ENCODE measurements at regions not wholly inside any gene's neighbourhood (a gene's known extent, or its start where the extent isn't known, plus 50 kb on each side); places are given as distances from the start of the nearest gene placed in this dataset.

DNA sequence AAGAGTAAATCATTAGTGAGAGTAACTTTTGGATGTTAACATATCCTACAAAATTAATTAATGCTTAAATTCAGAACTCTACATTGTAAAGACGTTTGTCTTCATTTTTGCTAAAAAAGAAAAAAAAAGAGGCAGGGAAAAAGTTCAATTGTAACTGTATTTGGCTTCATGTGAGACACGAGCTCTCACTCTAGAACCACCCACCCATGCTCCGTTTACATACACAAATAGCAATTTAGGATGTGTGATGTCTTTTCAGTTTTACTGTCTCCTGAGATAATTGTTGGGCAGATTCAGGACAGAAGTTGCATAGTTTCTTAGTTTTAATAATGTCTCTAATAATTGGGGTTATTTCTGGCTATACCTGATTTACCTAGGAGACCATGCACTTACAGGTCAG lies 248.6 kb downstream of the AASDHPPT start:
- ATAC-seq (no peak), DNase-seq (ENCODE audit: low read depth, low spot score) (no peak)
- H3K9me2 ChIP-seq (ENCODE audit: insufficient read depth), result no peaks in the 10 kb centered on the region
- RAD21 ChIA-PET (ENCODE audit: low non-redundant PET in 1 of 2, low total read pairs in 2 of 2, uncharacterized antibody in 2 of 2, unreplicated experiment in 2 of 2), result no interaction called here
- no peaks in the 10 kb centered on the region for H4K20me1 ChIP-seq (ENCODE audit: insufficient read depth)
- H3K9ac ChIP-seq (ENCODE audit: low read length), result no peak overlapping the region
- TF ChIP-seq EZH2phosphoT487 (IDR thresholded peaks at IDR 0.05; ENCODE audit: borderline replicate concordance) (no peak), ZFX (IDR thresholded peaks at IDR 0.05) (no peak), ZNF274 (IDR thresholded peaks at IDR 0.05; ENCODE audit: low read depth, low read length) (no peak), SIN3A (IDR thresholded peaks at IDR 0.05; ENCODE audit: low read depth) (no peak), EGR1 (IDR thresholded peaks at IDR 0.05; ENCODE audit: low read depth) (no peak), POLR2A (IDR thresholded peaks at IDR 0.05; ENCODE audit: borderline replicate concordance, extremely low read depth, insufficient read depth, insufficient read length) (no peak), CBX3 (IDR thresholded peaks at IDR 0.05; ENCODE audit: low read depth) (no peak), JUND (IDR thresholded peaks at IDR 0.05) (no peak), ELF1 (IDR thresholded peaks at IDR 0.05; ENCODE audit: borderline replicate concordance, low read depth) (no peak), YY1 (IDR thresholded peaks at IDR 0.05; ENCODE audit: extremely low read depth, insufficient replicate concordance, low read depth, low read length) (no peak), POLR2AphosphoS5 (IDR thresholded peaks at IDR 0.05; ENCODE audit: low read depth, low read length) (no peak)
- TF ChIP-seq, protein P1, sequence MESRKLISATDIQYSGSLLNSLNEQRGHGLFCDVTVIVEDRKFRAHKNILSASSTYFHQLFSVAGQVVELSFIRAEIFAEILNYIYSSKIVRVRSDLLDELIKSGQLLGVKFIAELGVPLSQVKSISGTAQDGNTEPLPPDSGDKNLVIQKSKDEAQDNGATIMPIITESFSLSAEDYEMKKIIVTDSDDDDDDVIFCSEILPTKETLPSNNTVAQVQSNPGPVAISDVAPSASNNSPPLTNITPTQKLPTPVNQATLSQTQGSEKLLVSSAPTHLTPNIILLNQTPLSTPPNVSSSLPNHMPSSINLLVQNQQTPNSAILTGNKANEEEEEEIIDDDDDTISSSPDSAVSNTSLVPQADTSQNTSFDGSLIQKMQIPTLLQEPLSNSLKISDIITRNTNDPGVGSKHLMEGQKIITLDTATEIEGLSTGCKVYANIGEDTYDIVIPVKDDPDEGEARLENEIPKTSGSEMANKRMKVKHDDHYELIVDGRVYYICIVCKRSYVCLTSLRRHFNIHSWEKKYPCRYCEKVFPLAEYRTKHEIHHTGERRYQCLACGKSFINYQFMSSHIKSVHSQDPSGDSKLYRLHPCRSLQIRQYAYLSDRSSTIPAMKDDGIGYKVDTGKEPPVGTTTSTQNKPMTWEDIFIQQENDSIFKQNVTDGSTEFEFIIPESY (IDR thresholded peaks at IDR 0.05; ENCODE audit: extremely low read depth, insufficient replicate concordance, low read length), result no peak
- TF ChIP-seq, protein P2, sequence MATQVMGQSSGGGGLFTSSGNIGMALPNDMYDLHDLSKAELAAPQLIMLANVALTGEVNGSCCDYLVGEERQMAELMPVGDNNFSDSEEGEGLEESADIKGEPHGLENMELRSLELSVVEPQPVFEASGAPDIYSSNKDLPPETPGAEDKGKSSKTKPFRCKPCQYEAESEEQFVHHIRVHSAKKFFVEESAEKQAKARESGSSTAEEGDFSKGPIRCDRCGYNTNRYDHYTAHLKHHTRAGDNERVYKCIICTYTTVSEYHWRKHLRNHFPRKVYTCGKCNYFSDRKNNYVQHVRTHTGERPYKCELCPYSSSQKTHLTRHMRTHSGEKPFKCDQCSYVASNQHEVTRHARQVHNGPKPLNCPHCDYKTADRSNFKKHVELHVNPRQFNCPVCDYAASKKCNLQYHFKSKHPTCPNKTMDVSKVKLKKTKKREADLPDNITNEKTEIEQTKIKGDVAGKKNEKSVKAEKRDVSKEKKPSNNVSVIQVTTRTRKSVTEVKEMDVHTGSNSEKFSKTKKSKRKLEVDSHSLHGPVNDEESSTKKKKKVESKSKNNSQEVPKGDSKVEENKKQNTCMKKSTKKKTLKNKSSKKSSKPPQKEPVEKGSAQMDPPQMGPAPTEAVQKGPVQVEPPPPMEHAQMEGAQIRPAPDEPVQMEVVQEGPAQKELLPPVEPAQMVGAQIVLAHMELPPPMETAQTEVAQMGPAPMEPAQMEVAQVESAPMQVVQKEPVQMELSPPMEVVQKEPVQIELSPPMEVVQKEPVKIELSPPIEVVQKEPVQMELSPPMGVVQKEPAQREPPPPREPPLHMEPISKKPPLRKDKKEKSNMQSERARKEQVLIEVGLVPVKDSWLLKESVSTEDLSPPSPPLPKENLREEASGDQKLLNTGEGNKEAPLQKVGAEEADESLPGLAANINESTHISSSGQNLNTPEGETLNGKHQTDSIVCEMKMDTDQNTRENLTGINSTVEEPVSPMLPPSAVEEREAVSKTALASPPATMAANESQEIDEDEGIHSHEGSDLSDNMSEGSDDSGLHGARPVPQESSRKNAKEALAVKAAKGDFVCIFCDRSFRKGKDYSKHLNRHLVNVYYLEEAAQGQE (IDR thresholded peaks at IDR 0.05; ENCODE audit: low read depth), result no peak
- TF ChIP-seq, protein P3, sequence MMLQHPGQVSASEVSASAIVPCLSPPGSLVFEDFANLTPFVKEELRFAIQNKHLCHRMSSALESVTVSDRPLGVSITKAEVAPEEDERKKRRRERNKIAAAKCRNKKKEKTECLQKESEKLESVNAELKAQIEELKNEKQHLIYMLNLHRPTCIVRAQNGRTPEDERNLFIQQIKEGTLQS (IDR thresholded peaks at IDR 0.05), result no peak
- POLR2A ChIA-PET, result no interaction called here
- H3K4me1 ChIP-seq (ENCODE audit: control insufficient read depth in 1 of 2, insufficient read depth in 2 of 2, low read length in 2 of 2), result no peaks in the 10 kb centered on the region
- H3K27me3 ChIP-seq (ENCODE audit: insufficient read depth, low read length), result no peaks in the 10 kb centered on the region; the same call in 1 of the 2 replicates
- no peak overlapping the region for H3K4me3 ChIP-seq (replicated peaks in 1 of 2; ENCODE audit: low read depth in 1 of 2, low read length in 2 of 2)
- H3K9me3 ChIP-seq (ENCODE audit: control insufficient read depth in 1 of 2, insufficient read depth in 1 of 2, low read depth in 1 of 2, low read length in 2 of 2), result no peaks in the 10 kb centered on the region
- CTCF ChIA-PET, result no interaction called here
- BruUV-seq (replicated peaks), result no TSS peak
- H3K79me2 ChIP-seq (ENCODE audit: insufficient read depth, low read length), result no peaks in the 10 kb centered on the region
- intact Hi-C loops (cut with micrococcal nuclease), result no loop called here
- H3K36me3 ChIP-seq (ENCODE audit: control insufficient read depth in 1 of 2, insufficient read depth in 2 of 2, low read length in 2 of 2), result no peaks in the 10 kb centered on the region
- H3K4me2 ChIP-seq (ENCODE audit: low read length), result no peak overlapping the region
- H2AFZ ChIP-seq (ENCODE audit: low read depth, low read length, poor library complexity, severe bottlenecking), result no peak overlapping the region
- no peak overlapping the region for H3K27ac ChIP-seq (ENCODE audit: low read depth, low read length)
